Endothelial cell of umbilical vein (primary cell): ENCODE measurements at regions not wholly inside any gene's neighbourhood (a gene's known extent, or its start where the extent isn't known, plus 50 kb on each side); places are given as distances from the start of the nearest gene placed in this dataset.

Experiments
- BruUV-seq: library from RNA; stranded (reverse); fragments of 400-500 nt; replicated peaks from 2 replicates; lab custom pipeline; 2021; lab: Mats Ljungman, UMichigan
- CTCF ChIA-PET: fragments of 300-600, 350-600 bp; sonication (Branson Sonifier 250); formaldehyde crosslinking; loops from one replicate; lab custom pipeline; 2021; ENCODE audit warnings: antibody characterized with exemption, inconsistent platforms; lab: Charles Lee
- POLR2A ChIA-PET: fragments of 300-600, 350-600 bp; sonication (Branson Sonifier 250); formaldehyde crosslinking; loops from one replicate; lab custom pipeline; 2021; ENCODE audit warnings: antibody characterized with exemption, inconsistent platforms; lab: Charles Lee
- DNase-seq: peaks from one replicate; pipeline ENCODE4 v3.0.0-alpha.2; 2011; ENCODE audit warnings: low read depth, low spot score
- FAIRE-seq: peaks from 2 replicates; lab custom pipeline; 2011; peaks lifted over from hg19 to GRCh38; lab: Jason Lieb, UNC
- H2AFZ ChIP-seq: 2 replicates; pipeline ENCODE4 v1.6.0; 2012; ENCODE audit warnings: low read depth, low read length, control low read depth, inconsistent platforms
- H3K27ac ChIP-seq: 2 replicates; pipeline ENCODE4 v1.5.1; 2011; ENCODE audit warnings: low read depth, mild to moderate bottlenecking, control low read depth, low read length, moderate library complexity; ENCODE audit not compliant: insufficient read depth
- H3K27me3 ChIP-seq, 2 experiments: 2 replicates each; pipeline versions ENCODE4 v1.6.0 to v1.6.1; 2011; ENCODE audit warnings: low read length in 2 of 2, mixed read lengths in 1 of 2; ENCODE audit not compliant: control insufficient read depth in 2 of 2, insufficient read depth in 2 of 2
- H3K36me3 ChIP-seq, 2 experiments: 2 replicates in 1 of 2; 3 replicates in 1 of 2; pipeline ENCODE4 v1.5.1; 2011; ENCODE audit warnings: low read length in 2 of 2, mild to moderate bottlenecking in 1 of 2, moderate library complexity in 1 of 2; ENCODE audit not compliant: control insufficient read depth in 2 of 2, insufficient read depth in 2 of 2; ENCODE audit errors: extremely low read depth in 1 of 2
- H3K4me1 ChIP-seq: 3 replicates; pipeline ENCODE4 v1.5.1; 2011; ENCODE audit warnings: mild to moderate bottlenecking, low read length; ENCODE audit not compliant: control insufficient read depth, insufficient read depth; ENCODE audit errors: extremely low read depth
- H3K4me2 ChIP-seq: 2 replicates; pipeline ENCODE4 v1.6.1; 2011; ENCODE audit warnings: low read length, control low read depth, mixed read lengths; ENCODE audit not compliant: insufficient read depth
- H3K4me3 ChIP-seq, 3 experiments: fragments of 200-600 bp in 1 of 3; sonication (generic), shearing (Covaris generic) in 1 of 3; replicated peaks in 1 of 3; 2 replicates each; pipeline ENCODE4 v1.5.1; 2011 to 2016; ENCODE audit warnings: control low read depth in 3 of 3, low read length in 3 of 3, mild to moderate bottlenecking in 2 of 3, inconsistent platforms in 1 of 3, low read depth in 1 of 3, moderate library complexity in 1 of 3; ENCODE audit not compliant: insufficient read depth in 1 of 3
- H3K79me2 ChIP-seq: 2 replicates; pipeline ENCODE4 v1.6.0; 2012; ENCODE audit warnings: low read length, inconsistent platforms; ENCODE audit not compliant: control insufficient read depth, insufficient read depth
- H3K9ac ChIP-seq: replicated peaks from 2 replicates; pipeline ENCODE3; 2011; ENCODE audit warnings: low read length, control low read depth; ENCODE audit not compliant: insufficient read depth; ENCODE audit errors: extremely low read depth
- H3K9me1 ChIP-seq: replicated peaks from 3 replicates; pipeline ENCODE4 v1.6.0; 2011; ENCODE audit warnings: mild to moderate bottlenecking, low read length; ENCODE audit not compliant: control insufficient read depth, insufficient read depth; ENCODE audit errors: extremely low read depth
- H3K9me3 ChIP-seq: replicated peaks from 2 replicates; pipeline ENCODE4 v1.5.1; 2012; ENCODE audit warnings: low read length, inconsistent platforms; ENCODE audit not compliant: control insufficient read depth, insufficient read depth
- H4K20me1 ChIP-seq: replicated peaks from 2 replicates; pipeline ENCODE3; 2011; ENCODE audit warnings: mild to moderate bottlenecking, low read length; ENCODE audit not compliant: control insufficient read depth, insufficient read depth; ENCODE audit errors: extremely low read depth
- CTCF ChIP-seq, 2 donors: IDR thresholded peaks; 1 replicate in 1 of 2; 2 replicates in 1 of 2; pipeline ENCODE4 v1.5.1; 2011; ENCODE audit warnings: low read length in 2 of 2, mild to moderate bottlenecking in 2 of 2, moderate library complexity in 2 of 2, control low read depth in 1 of 2, inconsistent platforms in 1 of 2, low read depth in 1 of 2; ENCODE audit not compliant: insufficient read depth in 1 of 2; ENCODE audit errors: extremely low read depth in 1 of 2
- EZH2 ChIP-seq: IDR thresholded peaks from 2 replicates; pipeline ENCODE4 v1.6.1; 2012; ENCODE audit warnings: borderline replicate concordance, low read depth, mild to moderate bottlenecking, moderate library complexity, low read length, inconsistent platforms; ENCODE audit not compliant: severe bottlenecking
- FOS ChIP-seq: IDR thresholded peaks from 2 replicates; pipeline ENCODE4 v1.6.1; 2011; ENCODE audit warnings: mild to moderate bottlenecking, low read length, moderate library complexity, borderline replicate concordance; ENCODE audit not compliant: insufficient read depth
- GATA2 ChIP-seq: IDR thresholded peaks from 2 replicates; pipeline ENCODE4 v1.7.0; 2011; ENCODE audit warnings: low read depth, mild to moderate bottlenecking, moderate library complexity, mixed read lengths, low read length; ENCODE audit not compliant: insufficient read length, insufficient read depth
- JUN ChIP-seq: IDR thresholded peaks from 2 replicates; pipeline ENCODE4 v1.6.1; 2011; ENCODE audit warnings: borderline replicate concordance, low read depth; ENCODE audit not compliant: insufficient read length, insufficient read depth
- MYC ChIP-seq: IDR thresholded peaks from one replicate; pipeline ENCODE4 v1.6.1; 2011; ENCODE audit warnings: mild to moderate bottlenecking, low read depth, low read length
- POLR2A ChIP-seq: IDR thresholded peaks from 2 replicates; pipeline ENCODE4 v1.6.1; 2012; ENCODE audit warnings: low read depth, mild to moderate bottlenecking, control low read depth, low read length
- POLR2AphosphoS5 ChIP-seq: IDR thresholded peaks from 2 replicates; pipeline ENCODE4 v1.6.1; 2012; ENCODE audit warnings: low read depth, mild to moderate bottlenecking, control low read depth, low read length, moderate library complexity; ENCODE audit not compliant: insufficient read depth
- dilution Hi-C: fragments of 300-500 bp; cut with MboI; formaldehyde crosslinking; loops from one replicate; pipeline ENCODE4 v1.15.0; 2019; ENCODE audit warnings: low sequenced_read_pairs; ENCODE audit not compliant: extremely low pct_ligation_motif_present
- intact Hi-C: fragments of 100-400 bp; cut with micrococcal nuclease; formaldehyde crosslinking; loops from one replicate; pipeline ENCODE4 v1.10.0; 2022
- TF ChIP-seq, protein P1 (sequence below): IDR thresholded peaks from 2 replicates; pipeline ENCODE4 v1.6.1; 2011; ENCODE audit not compliant: insufficient read depth, insufficient read length

DNA sequence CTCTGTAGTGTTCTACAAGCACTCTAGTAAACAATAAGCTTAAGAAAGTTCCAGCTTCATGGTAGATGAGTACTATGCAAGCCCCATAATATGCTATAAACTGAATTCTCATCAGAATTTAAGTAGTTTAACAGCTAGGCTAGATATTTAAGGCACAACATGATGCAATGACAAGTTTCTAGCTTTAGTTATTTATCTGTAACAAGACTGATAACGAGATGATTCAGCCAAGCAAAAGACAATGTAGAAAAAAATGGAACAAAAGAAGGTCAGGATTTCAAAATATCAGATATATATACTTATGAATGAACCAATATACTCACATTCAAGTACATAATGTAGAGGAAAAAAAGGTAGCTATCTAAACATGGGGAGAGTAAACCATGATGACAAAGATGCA is 61.0 kb upstream of the RERGL start:
- H3K36me3 ChIP-seq: no peaks in the 10 kb centered on the region
- no peaks in the 10 kb centered on the region for H3K4me1 ChIP-seq
- H3K27ac ChIP-seq: no peak overlapping the region
- no peaks in the 10 kb centered on the region for H3K9me1 ChIP-seq
- H3K4me3 ChIP-seq: no peak overlapping the region
- FAIRE-seq (no peak), DNase-seq (no peak)
- no peaks in the 10 kb centered on the region for H3K79me2 ChIP-seq
- H3K27me3 ChIP-seq: no peaks in the 10 kb centered on the region
- H3K4me2 ChIP-seq: no peak overlapping the region
- BruUV-seq: no TSS peak
- ChIA-PET CTCF (interaction anchor here (1.0 to 1.5 kb wide), 2 partner anchors 9 to 15 kb away, joined by 3 read pairs; no protein-coding TSS in a partner anchor), POLR2A (no interaction called here)
- H3K9ac ChIP-seq: no peak overlapping the region
- dilution Hi-C loops (no loop called here), intact Hi-C loops (no loop called here)
- no peaks in the 10 kb centered on the region for H3K9me3 ChIP-seq
- TF ChIP-seq POLR2AphosphoS5: no peak
- TF ChIP-seq MYC: no peak
- TF ChIP-seq GATA2: no peak
- TF ChIP-seq POLR2A: no peak
- no peak overlapping the region for H2AFZ ChIP-seq
- H4K20me1 ChIP-seq: no peaks in the 10 kb centered on the region

DNA sequence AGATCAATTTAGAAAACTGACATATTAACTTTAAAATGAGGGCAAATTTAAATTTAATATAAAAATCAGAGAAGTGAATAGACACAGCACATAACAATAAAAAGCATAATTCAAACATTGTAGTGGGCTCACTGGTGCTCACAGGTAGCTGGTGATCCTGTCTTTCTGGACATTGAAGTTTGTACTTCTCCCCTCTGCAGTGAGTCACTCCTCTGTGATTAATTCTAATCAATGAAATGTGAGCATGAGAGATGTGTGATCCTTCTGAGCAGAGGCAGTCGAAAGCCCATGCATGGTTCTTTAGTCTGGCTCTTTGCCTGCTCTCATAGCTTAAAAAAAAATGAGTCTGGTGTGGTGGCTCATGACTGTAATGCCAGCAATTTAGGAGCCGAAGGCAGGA is 59.0 kb upstream of the RERGL start:
- Histone ChIP-seq H2AFZ (no peak overlapping the region), H3K4me3 (no peak overlapping the region), H3K27me3 (no peaks in the 10 kb centered on the region), H3K9me3 (no peaks in the 10 kb centered on the region), H3K9me1 (no peaks in the 10 kb centered on the region), H3K9ac (no peak overlapping the region), H3K4me2 (no peak overlapping the region), H4K20me1 (no peaks in the 10 kb centered on the region), H3K36me3 (no peaks in the 10 kb centered on the region), H3K79me2 (no peaks in the 10 kb centered on the region), H3K27ac (no peak overlapping the region), H3K4me1 (no peaks in the 10 kb centered on the region)
- TF ChIP-seq EZH2 (no peak), FOS (no peak), POLR2A (no peak), JUN (no peak), CTCF (IDR thresholded peaks at IDR 0.05; ENCODE audit: extremely low read depth in 1 of 2, insufficient read depth in 1 of 2, low read depth in 1 of 2, low read length in 2 of 2) (no peak), GATA2 (no peak), MYC (no peak), POLR2AphosphoS5 (no peak)
- TF ChIP-seq, protein P1, sequence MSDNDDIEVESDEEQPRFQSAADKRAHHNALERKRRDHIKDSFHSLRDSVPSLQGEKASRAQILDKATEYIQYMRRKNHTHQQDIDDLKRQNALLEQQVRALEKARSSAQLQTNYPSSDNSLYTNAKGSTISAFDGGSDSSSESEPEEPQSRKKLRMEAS: no peak
- BruUV-seq: no TSS peak
- dilution Hi-C loops: no loop called here
- intact Hi-C loops: no loop called here
- DNase-seq (no peak), FAIRE-seq (no peak)
- POLR2A ChIA-PET: no interaction called here
- CTCF ChIA-PET: no interaction called here
